Heart left ventricle (tissue), 16 donors: ENCODE measurements at regions not wholly inside any gene's neighbourhood (a gene's known extent, or its start where the extent isn't known, plus 50 kb on each side); places are given as distances from the start of the nearest gene placed in this dataset.

Source experiments
- ATAC-seq, 4 donors: fragments of 200-7000 bp; cut with Tn5 transposase; one replicate each; pipeline ENCODE4 v1.9.1; 2020 to 2022; ENCODE audit warnings: moderate library complexity in 4 of 4, mild to moderate bottlenecking in 3 of 4, moderate number of reproducible peaks in 1 of 4
- DNase-seq, 5 donors: peaks; one replicate each; pipeline ENCODE4 v3.0.0-alpha.2; 2020
- H3K27ac ChIP-seq, 12 donors: fragments of 200-600 bp; sonication (generic) in 4 of 12; one replicate each; pipeline versions ENCODE4 v1.5.0 to v1.8.0; 2016 to 2022; ENCODE audit warnings: mild to moderate bottlenecking in 2 of 12
- H3K27me3 ChIP-seq, 9 donors: fragments of 200-600 bp; sonication (generic) in 2 of 9; one replicate each; pipeline versions ENCODE4 v1.5.1 to v1.8.0; 2016 to 2022; ENCODE audit warnings: mild to moderate bottlenecking in 3 of 9
- H3K36me3 ChIP-seq, 9 donors: fragments of 200-600 bp; sonication (generic) in 2 of 9; one replicate each; pipeline versions ENCODE4 v1.5.0 to v1.8.0; 2018 to 2022; ENCODE audit warnings: mild to moderate bottlenecking in 2 of 9
- H3K4me1 ChIP-seq, 12 donors: fragments of 200-600 bp; sonication (generic) in 4 of 12; one replicate each; pipeline versions ENCODE4 v1.5.0 to v1.8.0; 2016 to 2022; ENCODE audit warnings: mild to moderate bottlenecking in 3 of 12
- H3K4me3 ChIP-seq, 12 donors: fragments of 200-600 bp; sonication (generic) in 4 of 12; one replicate each; pipeline versions ENCODE4 v1.5.0 to v1.8.0; 2017 to 2022; ENCODE audit warnings: mild to moderate bottlenecking in 9 of 12, moderate library complexity in 4 of 12
- H3K9me3 ChIP-seq, 12 donors: fragments of 200-600 bp; sonication (generic) in 4 of 12; one replicate each; pipeline versions ENCODE4 v1.5.0 to v1.8.0; 2016 to 2022; ENCODE audit warnings: mild to moderate bottlenecking in 1 of 12
- CTCF ChIP-seq, 12 donors: fragments of 200-600 bp; sonication (generic) in 4 of 12; IDR thresholded peaks; one replicate each; pipeline versions ENCODE4 v1.5.0 to v1.8.0; 2018 to 2022; ENCODE audit warnings: antibody characterized with exemption in 12 of 12, mild to moderate bottlenecking in 5 of 12
- POLR2A ChIP-seq, 2 donors: fragments of 450-650 bp; IDR thresholded peaks; one replicate each; pipeline ENCODE4 v1.6.1; 2017; ENCODE audit warnings: antibody characterized with exemption in 2 of 2, mild to moderate bottlenecking in 2 of 2, moderate library complexity in 2 of 2
- WGBS, 4 donors: extraction: QIAGEN DNeasy Blood & Tissue Kit in 2 of 4; methylation state at CpG; one replicate each; pipeline versions ENCODE4 v1.1.5 to v1.1.7; 2013 to 2018; 5-methylcytosine and 5-hydroxymethylcytosine counted together
- intact Hi-C, 10 donors: fragments of 100-400 bp; cut with DNase I; formaldehyde crosslinking; loops; one replicate each; pipeline versions ENCODE4 v1.11.1 to v1.14.2; 2022
- donor health status: ischemic (EF 13 %, LVEDD 7.1; RV severe dilation, severe dysfunction).
- donor health status: healthy with polysubstance abuse.
- donor health status: DM: no; HTN: yes; CAD: no.
- donor health status: DM: no; HTN: no; CAD: no.
- donor health status: ischemic (EF 25% LVEDD 6.9; RV normal size, moderate dysfunction).
- donor health status: ischemic (EF 25% LVEDD 5.7; RV mildly dilated, moderate dysfunction).
- donor health status: healthy.
- donor health status: DM: yes; HTN: yes; CAD: no.
- donor health status: ischemic (EF 35%, LVEDD 5.7; RV mildly dilated, moderate dysfunction).
- donor health status: nonischemic (EF 11% LVEDD 7.7; RV severe dilation, severe dysfunction).
- donor health status: DM: yes; HTN: yes; CAD: no.
- donor health status: PGD.
- donor health status: ischemic (EF 29% LVEDD 5.4; RV normal size, mild dysfunction).
- donor health status: nonischemic (EF 23%, LVEDD 6.1; RV moderate dilation, normal function).

DNA sequence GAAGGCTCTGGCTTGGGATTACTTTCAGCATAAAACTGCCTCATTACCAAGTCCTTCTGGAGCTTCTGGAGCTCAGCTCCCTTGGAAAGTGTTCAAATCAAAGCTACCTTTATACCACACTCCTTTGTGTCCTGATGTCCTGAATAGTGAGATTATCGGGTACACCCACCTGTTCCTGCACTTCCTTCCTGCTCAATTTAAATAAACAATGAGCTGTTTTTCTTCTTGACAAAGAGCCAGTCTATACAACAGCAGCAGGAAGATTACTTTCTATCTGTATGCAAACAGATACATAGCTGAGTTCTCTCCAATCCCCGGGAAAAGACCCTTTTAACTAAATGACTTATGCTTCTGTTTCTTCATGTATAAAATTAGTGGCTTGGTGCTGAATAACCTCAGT, 258.0 kb upstream of the FMN2 start:
- H3K27ac ChIP-seq: no peak overlapping the region
- intact Hi-C loops: no loop called here
- no peak overlapping the region for H3K4me3 ChIP-seq
- no peaks in the 10 kb centered on the region for H3K4me1 ChIP-seq
- no peak for TF ChIP-seq CTCF (IDR thresholded peaks at IDR 0.05)
- TF ChIP-seq POLR2A (IDR thresholded peaks at IDR 0.05): no peak
- no peak for DNase-seq
- no peak for ATAC-seq
- no peaks in the 10 kb centered on the region for H3K27me3 ChIP-seq
- no peaks in the 10 kb centered on the region for H3K36me3 ChIP-seq
- WGBS, 4 donors: 28 to 48% (median 37%) methylated on average over 2 of the region's 2 CpGs
- H3K9me3 ChIP-seq: no peaks in the 10 kb centered on the region

DNA sequence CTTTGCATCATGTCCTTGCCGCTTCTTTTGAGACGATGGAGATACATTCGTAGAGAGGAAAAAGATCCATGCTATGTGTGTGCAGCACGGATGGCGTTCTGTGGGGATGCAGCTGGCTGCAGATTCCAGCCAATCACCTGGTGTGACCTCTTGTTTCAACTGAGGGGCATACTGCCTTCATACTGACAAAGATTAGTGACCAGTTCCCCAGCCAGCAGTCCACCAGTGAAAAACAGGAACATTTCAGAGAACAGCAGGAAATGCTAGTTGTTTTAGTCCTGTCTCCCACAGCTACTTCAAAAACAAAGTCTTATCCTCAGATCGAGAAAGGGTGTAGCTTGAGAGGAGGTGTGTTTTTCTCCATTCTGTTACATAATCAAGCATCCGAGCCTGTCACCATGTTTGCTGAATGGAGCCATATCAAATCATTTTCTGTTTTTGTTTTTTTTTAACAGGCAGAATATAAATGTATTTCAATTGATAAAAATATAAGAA, 255.7 kb upstream of the FMN2 start:
- H3K9me3 ChIP-seq: no peaks in the 10 kb centered on the region
- no peak for DNase-seq
- no peak overlapping the region for H3K27ac ChIP-seq
- no peaks in the 10 kb centered on the region for H3K4me1 ChIP-seq
- H3K36me3 ChIP-seq: no peaks in the 10 kb centered on the region
- no peak overlapping the region for H3K4me3 ChIP-seq
- H3K27me3 ChIP-seq: no peaks in the 10 kb centered on the region
- ATAC-seq: no peak
- WGBS, 4 donors: 55 to 71% (median 65%) methylated on average over 7 of the region's 7 CpGs
- TF ChIP-seq CTCF (IDR thresholded peaks at IDR 0.05) (no peak), POLR2A (IDR thresholded peaks at IDR 0.05) (no peak)
- intact Hi-C loops: no loop called here

GRCh38 chr1:239840336-239840735, 251.3 kb upstream of the FMN2 start:
- intact Hi-C loops: no loop called here
- H3K27me3 ChIP-seq: no peaks in the 10 kb centered on the region
- H3K36me3 ChIP-seq: no peaks in the 10 kb centered on the region
- H3K4me3 ChIP-seq: no peak overlapping the region
- no peaks in the 10 kb centered on the region for H3K4me1 ChIP-seq
- 91 to 97% (median 94%) methylated on average over 1 of the region's 1 CpG for WGBS, 4 donors
- ATAC-seq: no peak
- TF ChIP-seq CTCF (IDR thresholded peaks at IDR 0.05) (no peak), POLR2A (IDR thresholded peaks at IDR 0.05) (no peak)
- no peak for DNase-seq
- H3K27ac ChIP-seq: no peak overlapping the region
- no peaks in the 10 kb centered on the region for H3K9me3 ChIP-seq

GRCh38 chr1:239840790-239841189, 250.9 kb upstream of the FMN2 start:
- intact Hi-C loops: no loop called here
- Histone ChIP-seq H3K27ac (no peak overlapping the region), H3K4me3 (no peak overlapping the region), H3K36me3 (no peaks in the 10 kb centered on the region), H3K27me3 (no peaks in the 10 kb centered on the region), H3K4me1 (no peaks in the 10 kb centered on the region), H3K9me3 (no peaks in the 10 kb centered on the region)
- WGBS, 4 donors: 75 to 84% (median 81%) methylated on average over 3 of the region's 3 CpGs
- TF ChIP-seq CTCF (IDR thresholded peaks at IDR 0.05): no peak
- DNase-seq (no peak), ATAC-seq (no peak)
